ENCODE measurements at regions not wholly inside any gene's neighbourhood (a gene's known extent, or its start where the extent isn't known, plus 50 kb on each side); places are given as distances from the start of the nearest gene placed in this dataset.

DNA sequence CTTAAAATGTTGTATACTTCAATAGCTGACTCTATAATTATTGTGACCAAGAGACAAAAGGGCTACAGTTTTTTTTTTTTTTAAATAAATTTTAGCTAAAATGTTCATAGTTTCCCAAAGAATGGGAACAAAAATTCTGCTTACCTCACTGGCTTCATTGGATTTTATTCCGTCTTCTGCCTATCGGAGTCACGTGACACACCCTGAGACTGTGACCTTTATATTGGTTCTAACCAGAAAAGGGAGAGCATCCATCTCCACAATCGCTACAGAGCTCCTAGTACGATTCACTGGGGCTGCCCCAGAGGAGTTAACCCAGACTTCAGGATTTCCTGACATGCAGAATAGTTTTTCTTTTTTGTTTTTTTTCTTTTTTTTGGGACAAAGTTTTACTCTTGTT is 203.6 kb upstream of the SLC35G4 start:
- Histone ChIP-seq H3K9me3 (ENCODE audit: control insufficient read depth in 1 of 2, insufficient read depth in 1 of 2, low read depth in 1 of 2, low read length in 2 of 2) (no peaks in the 10 kb centered on the region), H3K27ac (ENCODE audit: low read depth, low read length) (no peak overlapping the region), H3K4me3 (replicated peaks in 1 of 2; ENCODE audit: low read depth in 1 of 2, low read length in 2 of 2) (no peak overlapping the region), H3K79me2 (ENCODE audit: insufficient read depth, low read length) (no peaks in the 10 kb centered on the region), H3K4me1 (ENCODE audit: control insufficient read depth in 1 of 2, insufficient read depth in 2 of 2, low read length in 2 of 2) (no peaks in the 10 kb centered on the region), H3K27me3 (ENCODE audit: insufficient read depth, low read length) (peaks cover 18% of the 10 kb centered on the region), H4K20me1 (ENCODE audit: insufficient read depth) (no peaks in the 10 kb centered on the region), H3K4me2 (ENCODE audit: low read length) (no peak overlapping the region), H2AFZ (ENCODE audit: low read depth, low read length, poor library complexity, severe bottlenecking) (no peak overlapping the region), H3K9me2 (ENCODE audit: insufficient read depth) (no peaks in the 10 kb centered on the region), H3K9ac (ENCODE audit: low read length) (no peak overlapping the region), H3K36me3 (ENCODE audit: control insufficient read depth in 1 of 2, insufficient read depth in 2 of 2, low read length in 2 of 2) (no peaks in the 10 kb centered on the region)
- ChIA-PET RAD21 (ENCODE audit: low non-redundant PET in 1 of 2, low total read pairs in 2 of 2, uncharacterized antibody in 2 of 2, unreplicated experiment in 2 of 2) (no interaction called here), CTCF (interaction anchor here (1.8 kb wide), 1 partner anchor 18 kb away, joined by 5 read pairs; no protein-coding TSS in a partner anchor), POLR2A (no interaction called here)
- ATAC-seq (no peak), DNase-seq (ENCODE audit: low read depth, low spot score) (no peak)
- intact Hi-C loops (cut with micrococcal nuclease), result loop anchor here (10.0 kb wide), 1 partner anchor 71 kb away; no protein-coding TSS in a partner anchor
- TF ChIP-seq ZFX (IDR thresholded peaks at IDR 0.05) (no peak), ELF1 (IDR thresholded peaks at IDR 0.05; ENCODE audit: borderline replicate concordance, low read depth) (no peak), RAD21 (IDR thresholded peaks at IDR 0.05; ENCODE audit: low read depth) (no peak)
- BruUV-seq (replicated peaks), result no TSS peak

- H3K27ac ChIP-seq (ENCODE audit: low read depth, low read length), result no peak overlapping the region
- H3K4me3 ChIP-seq (replicated peaks in 1 of 2; ENCODE audit: low read depth in 1 of 2, low read length in 2 of 2), result no peak overlapping the region
- H2AFZ ChIP-seq (ENCODE audit: low read depth, low read length, poor library complexity, severe bottlenecking), result no peak overlapping the region
- H3K9ac ChIP-seq (ENCODE audit: low read length), result no peak overlapping the region
- no peaks in the 10 kb centered on the region for H3K9me2 ChIP-seq (ENCODE audit: insufficient read depth)
- ChIA-PET POLR2A (no interaction called here), CTCF (interaction anchor here (1.3 kb wide), 1 partner anchor 8 kb away, joined by 3 read pairs; no protein-coding TSS in a partner anchor), RAD21 (ENCODE audit: low non-redundant PET in 1 of 2, low total read pairs in 2 of 2, uncharacterized antibody in 2 of 2, unreplicated experiment in 2 of 2) (no interaction called here)
- no peak overlapping the region for H3K4me2 ChIP-seq (ENCODE audit: low read length)
- H3K27me3 ChIP-seq (ENCODE audit: insufficient read depth, low read length), result peaks cover 36% of the 10 kb centered on the region
- TF ChIP-seq JUND (IDR thresholded peaks at IDR 0.05) (no peak), ELF1 (IDR thresholded peaks at IDR 0.05; ENCODE audit: borderline replicate concordance, low read depth) (no peak), CBX3 (IDR thresholded peaks at IDR 0.05; ENCODE audit: low read depth) (no peak), POLR2AphosphoS5 (IDR thresholded peaks at IDR 0.05; ENCODE audit: low read depth, low read length) (no peak), ZNF274 (IDR thresholded peaks at IDR 0.05; ENCODE audit: low read depth, low read length) (no peak), TCF7L2 (IDR thresholded peaks at IDR 0.05; ENCODE audit: borderline replicate concordance, extremely low read depth, insufficient read depth, insufficient read length) (no peak), FOSL1 (IDR thresholded peaks at IDR 0.05; ENCODE audit: low read depth) (no peak), ZFX (IDR thresholded peaks at IDR 0.05) (no peak), EZH2 (IDR thresholded peaks at IDR 0.05) (no peak), RAD21 (IDR thresholded peaks at IDR 0.05; ENCODE audit: low read depth) (no peak), MAX (IDR thresholded peaks at IDR 0.05) (no peak)
- TF ChIP-seq, protein P1, sequence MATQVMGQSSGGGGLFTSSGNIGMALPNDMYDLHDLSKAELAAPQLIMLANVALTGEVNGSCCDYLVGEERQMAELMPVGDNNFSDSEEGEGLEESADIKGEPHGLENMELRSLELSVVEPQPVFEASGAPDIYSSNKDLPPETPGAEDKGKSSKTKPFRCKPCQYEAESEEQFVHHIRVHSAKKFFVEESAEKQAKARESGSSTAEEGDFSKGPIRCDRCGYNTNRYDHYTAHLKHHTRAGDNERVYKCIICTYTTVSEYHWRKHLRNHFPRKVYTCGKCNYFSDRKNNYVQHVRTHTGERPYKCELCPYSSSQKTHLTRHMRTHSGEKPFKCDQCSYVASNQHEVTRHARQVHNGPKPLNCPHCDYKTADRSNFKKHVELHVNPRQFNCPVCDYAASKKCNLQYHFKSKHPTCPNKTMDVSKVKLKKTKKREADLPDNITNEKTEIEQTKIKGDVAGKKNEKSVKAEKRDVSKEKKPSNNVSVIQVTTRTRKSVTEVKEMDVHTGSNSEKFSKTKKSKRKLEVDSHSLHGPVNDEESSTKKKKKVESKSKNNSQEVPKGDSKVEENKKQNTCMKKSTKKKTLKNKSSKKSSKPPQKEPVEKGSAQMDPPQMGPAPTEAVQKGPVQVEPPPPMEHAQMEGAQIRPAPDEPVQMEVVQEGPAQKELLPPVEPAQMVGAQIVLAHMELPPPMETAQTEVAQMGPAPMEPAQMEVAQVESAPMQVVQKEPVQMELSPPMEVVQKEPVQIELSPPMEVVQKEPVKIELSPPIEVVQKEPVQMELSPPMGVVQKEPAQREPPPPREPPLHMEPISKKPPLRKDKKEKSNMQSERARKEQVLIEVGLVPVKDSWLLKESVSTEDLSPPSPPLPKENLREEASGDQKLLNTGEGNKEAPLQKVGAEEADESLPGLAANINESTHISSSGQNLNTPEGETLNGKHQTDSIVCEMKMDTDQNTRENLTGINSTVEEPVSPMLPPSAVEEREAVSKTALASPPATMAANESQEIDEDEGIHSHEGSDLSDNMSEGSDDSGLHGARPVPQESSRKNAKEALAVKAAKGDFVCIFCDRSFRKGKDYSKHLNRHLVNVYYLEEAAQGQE (IDR thresholded peaks at IDR 0.05; ENCODE audit: low read depth), result no peak
- TF ChIP-seq, protein P2, sequence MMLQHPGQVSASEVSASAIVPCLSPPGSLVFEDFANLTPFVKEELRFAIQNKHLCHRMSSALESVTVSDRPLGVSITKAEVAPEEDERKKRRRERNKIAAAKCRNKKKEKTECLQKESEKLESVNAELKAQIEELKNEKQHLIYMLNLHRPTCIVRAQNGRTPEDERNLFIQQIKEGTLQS (IDR thresholded peaks at IDR 0.05), result no peak
- no peaks in the 10 kb centered on the region for H4K20me1 ChIP-seq (ENCODE audit: insufficient read depth)
- ATAC-seq (no peak), DNase-seq (ENCODE audit: low read depth, low spot score) (no peak)
- H3K79me2 ChIP-seq (ENCODE audit: insufficient read depth, low read length), result no peaks in the 10 kb centered on the region
- no TSS peak for BruUV-seq (replicated peaks)
- H3K4me1 ChIP-seq (ENCODE audit: control insufficient read depth in 1 of 2, insufficient read depth in 2 of 2, low read length in 2 of 2), result no peaks in the 10 kb centered on the region
- no peaks in the 10 kb centered on the region for H3K36me3 ChIP-seq (ENCODE audit: control insufficient read depth in 1 of 2, insufficient read depth in 2 of 2, low read length in 2 of 2)
- intact Hi-C loops (cut with micrococcal nuclease), result loop anchor here (10.0 kb wide), 1 partner anchor 66 kb away; no protein-coding TSS in a partner anchor
- H3K9me3 ChIP-seq (ENCODE audit: control insufficient read depth in 1 of 2, insufficient read depth in 1 of 2, low read depth in 1 of 2, low read length in 2 of 2), result no peaks in the 10 kb centered on the region
These were observed 208.7 kb upstream of the SLC35G4 start for GRCh38 chr18:11400703-11401102.

Data from HCT116 (cell line).